ENCODE measurements at regions not wholly inside any gene's neighbourhood (a gene's known extent, or its start where the extent isn't known, plus 50 kb on each side); places are given as distances from the start of the nearest gene placed in this dataset.

- no peaks in the 10 kb centered on the region for H3K9me3 ChIP-seq (ENCODE audit: severe bottlenecking)
- peak; percentile 69 for DNase-seq
- no peak for TF ChIP-seq CTCF (IDR thresholded peaks at IDR 0.05; ENCODE audit: low read depth, low read length)
- H3K27me3 ChIP-seq (ENCODE audit: insufficient read depth, low read depth, severe bottlenecking): no peaks in the 10 kb centered on the region
- H3K36me3 ChIP-seq: no peaks in the 10 kb centered on the region
- peak overlapping the region; percentile 23; the same call in 1 of the 2 replicates for H3K27ac ChIP-seq
- H3K4me3 ChIP-seq (ENCODE audit: low read depth, low read length): no peak overlapping the region
Measured at GRCh38 chr6:6711031-6711785, 122.7 kb downstream of the LY86 start.

- H3K36me3 ChIP-seq: no peaks in the 10 kb centered on the region
- DNase-seq: no peak
- no peak for TF ChIP-seq CTCF (IDR thresholded peaks at IDR 0.05; ENCODE audit: low read depth, low read length)
- H3K4me3 ChIP-seq (ENCODE audit: low read depth, low read length): no peak overlapping the region
- H3K27ac ChIP-seq: peak overlapping the region; percentile 17; the same call in 1 of the 2 replicates
- H3K9me3 ChIP-seq (ENCODE audit: severe bottlenecking): no peaks in the 10 kb centered on the region
- H3K27me3 ChIP-seq (ENCODE audit: insufficient read depth, low read depth, severe bottlenecking): no peaks in the 10 kb centered on the region
Measured at GRCh38 chr6:6711832-6712448, 123.4 kb downstream of the LY86 start.

- Histone ChIP-seq H3K27ac (no peak overlapping the region), H3K9me3 (ENCODE audit: severe bottlenecking) (no peaks in the 10 kb centered on the region), H3K4me3 (ENCODE audit: low read depth, low read length) (no peak overlapping the region), H3K27me3 (ENCODE audit: insufficient read depth, low read depth, severe bottlenecking) (no peaks in the 10 kb centered on the region), H3K36me3 (no peaks in the 10 kb centered on the region)
- no peak for TF ChIP-seq CTCF (IDR thresholded peaks at IDR 0.05; ENCODE audit: low read depth, low read length)
- no peak for DNase-seq
Measured at GRCh38 chr6:6712449-6713403, 124.2 kb downstream of the LY86 start.

- H3K4me3 ChIP-seq (ENCODE audit: low read depth, low read length): no peak overlapping the region
- DNase-seq: no peak
- no peak overlapping the region for H3K27ac ChIP-seq
- TF ChIP-seq CTCF (IDR thresholded peaks at IDR 0.05; ENCODE audit: low read depth, low read length): no peak
- no peaks in the 10 kb centered on the region for H3K27me3 ChIP-seq (ENCODE audit: insufficient read depth, low read depth, severe bottlenecking)
- H3K9me3 ChIP-seq (ENCODE audit: severe bottlenecking): no peaks in the 10 kb centered on the region
- no peaks in the 10 kb centered on the region for H3K36me3 ChIP-seq
Measured at GRCh38 chr6:6713657-6714056, 125.1 kb downstream of the LY86 start.

DNA sequence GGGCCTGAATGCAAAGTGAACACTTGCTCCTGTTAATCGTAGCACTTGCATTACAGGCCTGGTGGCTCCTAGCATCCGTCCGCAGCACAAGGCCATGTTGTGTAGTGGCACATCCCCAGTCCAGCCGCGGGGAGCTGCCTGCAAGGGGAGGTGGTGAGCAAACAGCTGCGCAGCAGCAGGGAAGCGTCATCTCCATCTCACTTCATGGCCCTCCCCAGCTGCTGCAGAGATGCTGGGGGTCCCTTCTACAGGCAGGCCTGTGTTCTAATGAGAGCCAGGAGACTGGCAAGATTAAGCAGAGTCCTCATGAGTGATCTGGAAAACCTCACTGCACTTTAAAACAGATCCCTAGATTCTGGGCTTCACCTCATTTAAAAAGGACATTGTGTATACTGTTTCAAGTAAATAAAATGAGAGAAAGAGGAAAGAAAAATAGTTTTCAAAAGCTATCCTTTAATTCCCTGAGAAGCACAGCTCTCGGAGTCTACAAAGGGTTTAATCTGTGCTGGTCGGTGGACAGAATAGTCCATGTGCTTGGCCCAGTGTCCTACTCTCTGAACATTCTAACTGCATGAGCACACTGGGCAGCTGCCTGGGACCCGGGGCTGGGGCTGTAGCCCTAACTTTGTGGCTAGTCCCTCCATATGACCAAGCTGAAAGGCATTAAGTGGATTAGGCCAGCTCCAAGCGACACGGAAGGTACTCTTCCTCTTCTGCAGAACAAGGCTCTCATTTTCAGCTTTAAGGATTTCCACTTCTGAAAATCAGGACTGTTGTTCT is 125.8 kb downstream of the LY86 start:
- H3K36me3 ChIP-seq: no peaks in the 10 kb centered on the region
- H3K4me3 ChIP-seq (ENCODE audit: low read depth, low read length): no peak overlapping the region
- H3K27ac ChIP-seq: peak overlapping the region; percentile 28
- peak; percentile 65 for DNase-seq
- no peak for TF ChIP-seq CTCF (IDR thresholded peaks at IDR 0.05; ENCODE audit: low read depth, low read length)
- H3K27me3 ChIP-seq (ENCODE audit: insufficient read depth, low read depth, severe bottlenecking): no peaks in the 10 kb centered on the region
- H3K9me3 ChIP-seq (ENCODE audit: severe bottlenecking): no peaks in the 10 kb centered on the region

Data from WERI-Rb-1 (cell line).